Rectal smooth muscle tissue (tissue), 1 donor: ENCODE measurements at regions not wholly inside any gene's neighbourhood (a gene's known extent, or its start where the extent isn't known, plus 50 kb on each side); places are given as distances from the start of the nearest gene placed in this dataset.

Source experiments
- H3K27ac ChIP-seq: one replicate; pipeline ENCODE4 v1.7.0; 2013; ENCODE audit warnings: low read depth, low read length, inconsistent platforms
- H3K27me3 ChIP-seq: one replicate; pipeline ENCODE4 v1.7.0; 2013; ENCODE audit warnings: low read length; ENCODE audit not compliant: control insufficient read depth, insufficient read depth
- H3K36me3 ChIP-seq: one replicate; pipeline ENCODE4 v1.7.0; 2013; ENCODE audit warnings: low read length; ENCODE audit not compliant: control insufficient read depth, insufficient read depth
- H3K4me1 ChIP-seq: one replicate; pipeline ENCODE4 v1.7.0; 2013; ENCODE audit warnings: low read length; ENCODE audit not compliant: control insufficient read depth, insufficient read depth
- H3K4me3 ChIP-seq: one replicate; pipeline ENCODE4 v1.7.0; 2013; ENCODE audit warnings: low read length
- H3K9ac ChIP-seq: one replicate; pipeline ENCODE4 v1.7.0; 2013; ENCODE audit warnings: low read length

DNA sequence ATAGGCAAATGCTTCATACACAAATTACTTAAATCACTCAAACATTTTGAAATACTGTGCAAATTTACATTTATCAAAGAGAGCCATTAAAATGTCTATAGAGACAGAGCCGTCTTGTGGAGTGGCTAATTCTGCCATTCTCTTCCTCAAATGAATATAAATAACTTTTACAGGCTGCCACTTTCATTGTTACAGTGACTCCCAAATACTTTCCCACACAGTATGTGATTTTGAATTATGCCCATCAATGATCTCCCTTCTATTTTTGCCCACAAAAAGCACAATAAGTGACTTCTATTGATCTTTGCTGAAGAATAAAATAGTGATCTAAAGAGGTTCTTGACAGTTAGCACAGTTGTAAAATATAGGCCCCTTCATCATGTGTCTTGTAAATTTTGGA is 1244.9 kb downstream of the PCDH17 start:
- H3K4me1 ChIP-seq: no peaks in the 10 kb centered on the region
- H3K27ac ChIP-seq: no peak overlapping the region
- no peak overlapping the region for H3K9ac ChIP-seq
- H3K4me3 ChIP-seq: no peak overlapping the region
- H3K36me3 ChIP-seq: no peaks in the 10 kb centered on the region
- H3K27me3 ChIP-seq: no peaks in the 10 kb centered on the region

- Histone ChIP-seq H3K27me3 (no peaks in the 10 kb centered on the region), H3K36me3 (no peaks in the 10 kb centered on the region), H3K4me3 (no peak overlapping the region), H3K9ac (no peak overlapping the region), H3K4me1 (no peaks in the 10 kb centered on the region), H3K27ac (no peak overlapping the region)
Observed at GRCh38 chr13:58879114-58879513, 1247.6 kb downstream of the PCDH17 start.

DNA sequence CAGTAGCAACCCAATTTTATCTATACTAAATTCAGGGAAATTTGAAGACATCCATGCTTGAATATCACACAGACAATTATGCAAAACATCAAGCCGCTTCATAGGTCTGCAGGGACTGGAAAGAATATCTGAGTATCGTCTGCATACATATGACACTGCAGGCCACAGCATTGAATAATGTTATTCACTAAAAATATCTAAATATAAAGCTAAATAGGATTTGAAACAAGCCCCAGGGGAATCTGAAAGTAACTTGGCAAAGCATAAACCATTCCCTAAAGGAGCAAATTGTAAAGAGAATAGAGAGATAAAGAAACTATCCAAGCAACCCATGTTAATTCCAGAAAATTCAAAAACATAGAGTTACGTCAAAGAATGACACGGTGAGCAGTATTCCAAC is 1251.0 kb downstream of the PCDH17 start:
- Histone ChIP-seq H3K9ac (no peak overlapping the region), H3K27ac (no peak overlapping the region), H3K36me3 (no peaks in the 10 kb centered on the region), H3K27me3 (no peaks in the 10 kb centered on the region), H3K4me3 (no peak overlapping the region), H3K4me1 (no peaks in the 10 kb centered on the region)

DNA sequence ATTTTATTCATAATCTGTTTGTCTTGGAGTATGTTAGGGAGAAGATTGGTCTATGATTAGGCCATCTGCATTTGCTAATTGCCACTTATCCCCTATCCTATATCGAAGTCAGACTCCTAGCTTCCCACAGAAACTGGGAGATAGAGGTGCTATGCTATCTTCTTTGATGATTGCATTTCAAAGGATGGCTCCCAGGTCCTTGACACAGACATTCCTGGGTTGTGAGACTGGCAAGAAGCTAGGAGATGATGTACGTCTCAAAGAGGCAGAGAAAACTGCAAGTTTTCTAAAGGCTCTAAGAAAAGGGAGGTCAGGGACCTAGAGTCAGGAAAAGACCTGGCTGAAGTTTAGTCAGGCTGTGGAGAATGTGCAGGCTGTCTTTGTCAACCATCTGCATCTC is 1251.9 kb downstream of the PCDH17 start:
- Histone ChIP-seq H3K4me1 (no peaks in the 10 kb centered on the region), H3K27ac (no peak overlapping the region), H3K4me3 (no peak overlapping the region), H3K27me3 (no peaks in the 10 kb centered on the region), H3K9ac (no peak overlapping the region), H3K36me3 (no peaks in the 10 kb centered on the region)

GRCh38 chr13:58884353-58885209 is 1253.0 kb downstream of the PCDH17 start:
- Histone ChIP-seq H3K27ac (no peak overlapping the region), H3K4me1 (no peaks in the 10 kb centered on the region), H3K9ac (no peak overlapping the region), H3K27me3 (no peaks in the 10 kb centered on the region), H3K36me3 (no peaks in the 10 kb centered on the region), H3K4me3 (no peak overlapping the region)

GRCh38 chr13:58889474-58889873 is 1257.9 kb downstream of the PCDH17 start:
- Histone ChIP-seq H3K27ac (no peak overlapping the region), H3K9ac (no peak overlapping the region), H3K4me3 (no peak overlapping the region), H3K4me1 (no peaks in the 10 kb centered on the region), H3K27me3 (no peaks in the 10 kb centered on the region), H3K36me3 (no peaks in the 10 kb centered on the region)

DNA sequence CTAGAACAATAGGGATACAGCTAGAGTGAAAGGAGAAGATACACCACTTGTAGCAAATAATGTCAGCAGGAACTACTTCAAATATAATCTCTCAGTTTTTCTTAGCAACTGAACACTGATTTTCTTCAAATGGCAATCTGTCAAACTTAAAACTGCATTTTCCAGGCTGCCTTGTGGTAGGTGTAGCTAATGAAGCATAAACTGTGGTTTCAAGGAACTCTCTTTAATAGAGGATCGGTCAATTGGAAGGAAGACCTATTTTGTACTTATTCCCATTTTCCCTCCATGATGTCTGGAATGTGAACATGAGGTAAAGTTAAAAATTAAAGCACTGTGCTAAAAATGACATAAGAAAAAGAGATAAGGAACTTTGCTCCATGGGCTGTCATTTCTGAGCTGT is 1261.9 kb downstream of the PCDH17 start:
- Histone ChIP-seq H3K9ac (no peak overlapping the region), H3K4me1 (no peaks in the 10 kb centered on the region), H3K27ac (no peak overlapping the region), H3K4me3 (no peak overlapping the region), H3K36me3 (no peaks in the 10 kb centered on the region), H3K27me3 (no peaks in the 10 kb centered on the region)

DNA sequence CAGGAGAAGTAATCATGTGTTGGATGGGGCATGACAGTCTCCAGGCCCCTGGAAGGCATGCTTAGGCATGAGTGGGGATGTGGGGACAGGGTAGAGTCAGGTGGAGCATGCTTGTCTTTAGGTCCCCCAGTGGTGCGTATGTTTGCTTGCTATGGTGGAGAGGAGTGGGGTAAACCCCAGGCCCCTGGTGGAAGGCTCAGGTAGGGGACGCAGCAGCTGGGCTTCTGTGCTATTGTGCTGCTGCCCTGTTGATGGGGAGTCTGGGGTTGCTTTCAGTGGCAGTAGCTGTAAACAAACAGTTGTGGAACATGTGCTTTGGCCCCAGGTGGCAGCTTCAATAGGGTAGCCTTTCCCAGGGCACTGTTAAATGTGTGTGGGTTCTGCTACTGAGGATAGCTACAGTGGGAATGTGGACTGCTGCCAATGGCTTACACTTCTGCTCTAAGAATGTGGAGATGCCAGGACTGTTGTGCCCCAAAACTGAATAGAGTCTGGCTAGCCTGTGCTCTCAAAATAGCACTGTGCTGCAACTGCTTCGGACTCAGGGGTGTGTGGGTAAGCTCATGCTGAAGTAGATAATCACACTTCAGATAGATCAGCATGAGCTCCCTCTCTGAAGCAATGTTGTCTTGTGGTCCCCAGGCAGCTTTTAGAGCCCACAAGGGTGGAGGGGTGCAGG is 1257.3 kb downstream of the DIAPH3 start:
- Histone ChIP-seq H3K27me3 (no peaks in the 10 kb centered on the region), H3K4me1 (no peaks in the 10 kb centered on the region), H3K36me3 (no peaks in the 10 kb centered on the region), H3K4me3 (no peak overlapping the region), H3K9ac (no peak overlapping the region), H3K27ac (no peak overlapping the region)

DNA sequence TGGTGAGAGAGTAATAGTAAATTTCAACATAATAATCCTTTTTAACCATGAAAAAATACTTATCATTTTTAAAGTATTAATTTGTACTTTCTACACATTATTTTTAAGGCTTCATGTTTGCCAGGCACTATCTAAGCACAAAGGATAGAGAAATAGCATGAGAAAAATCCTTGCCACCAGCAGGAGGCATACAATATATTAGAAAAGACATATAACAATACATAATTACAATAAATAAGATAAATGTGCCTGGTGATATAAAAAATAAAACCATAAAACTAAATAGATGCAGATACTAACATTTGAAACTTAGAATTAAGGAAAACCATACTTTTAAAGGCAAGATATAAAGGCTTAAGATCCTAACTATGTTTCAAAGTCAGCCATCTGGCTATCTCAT is 1256.4 kb downstream of the DIAPH3 start:
- H3K4me1 ChIP-seq: no peaks in the 10 kb centered on the region
- no peak overlapping the region for H3K4me3 ChIP-seq
- H3K9ac ChIP-seq: no peak overlapping the region
- H3K36me3 ChIP-seq: no peaks in the 10 kb centered on the region
- H3K27me3 ChIP-seq: no peaks in the 10 kb centered on the region
- H3K27ac ChIP-seq: no peak overlapping the region

GRCh38 chr13:58908019-58908679 is 1255.6 kb downstream of the DIAPH3 start:
- Histone ChIP-seq H3K9ac (no peak overlapping the region), H3K27ac (no peak overlapping the region), H3K36me3 (no peaks in the 10 kb centered on the region), H3K4me1 (no peaks in the 10 kb centered on the region), H3K4me3 (no peak overlapping the region), H3K27me3 (no peaks in the 10 kb centered on the region)

DNA sequence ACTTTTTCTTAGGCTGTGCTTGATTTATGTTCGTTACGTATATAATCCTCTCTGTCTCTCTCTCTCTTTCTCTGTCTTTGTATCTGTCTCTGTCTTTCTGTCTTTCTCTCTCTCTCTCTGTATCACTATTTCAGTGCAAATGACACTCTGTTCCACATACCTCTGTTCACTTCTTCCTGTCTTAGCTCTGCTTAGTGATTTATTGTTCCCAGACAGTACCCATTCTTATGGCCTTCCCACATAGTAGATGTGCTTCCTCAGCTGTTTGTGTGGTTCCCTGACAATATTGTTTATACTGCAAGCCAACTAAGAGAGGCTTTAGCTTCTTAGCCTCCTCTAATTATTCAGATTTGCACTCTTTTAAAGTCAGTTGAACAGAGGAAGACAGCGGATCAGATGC is 1244.2 kb downstream of the DIAPH3 start:
- no peaks in the 10 kb centered on the region for H3K36me3 ChIP-seq
- no peaks in the 10 kb centered on the region for H3K27me3 ChIP-seq
- H3K9ac ChIP-seq: no peak overlapping the region
- H3K4me1 ChIP-seq: no peaks in the 10 kb centered on the region
- H3K27ac ChIP-seq: no peak overlapping the region
- no peak overlapping the region for H3K4me3 ChIP-seq

DNA sequence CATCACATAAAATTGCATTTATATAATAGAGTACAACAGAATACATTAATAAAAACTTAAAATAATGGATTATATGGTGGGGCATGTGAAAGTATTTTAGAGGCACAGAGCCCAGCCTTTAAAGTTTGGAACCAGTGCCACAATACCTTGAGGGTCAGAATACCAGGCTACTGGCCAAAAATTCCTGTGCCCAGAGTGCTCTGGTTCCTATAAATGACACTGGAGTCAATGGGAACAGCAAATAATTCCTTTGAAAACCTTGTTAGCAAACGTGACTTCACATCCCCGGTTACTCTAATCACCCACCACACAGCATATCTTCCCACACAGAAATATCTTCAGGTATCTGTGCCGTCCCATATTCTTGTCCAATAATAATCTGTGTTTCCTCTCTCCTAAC is 1242.6 kb downstream of the DIAPH3 start:
- no peaks in the 10 kb centered on the region for H3K27me3 ChIP-seq
- no peaks in the 10 kb centered on the region for H3K36me3 ChIP-seq
- H3K4me3 ChIP-seq: no peak overlapping the region
- H3K4me1 ChIP-seq: no peaks in the 10 kb centered on the region
- H3K9ac ChIP-seq: no peak overlapping the region
- no peak overlapping the region for H3K27ac ChIP-seq
